GM19455 (cell line): ENCODE measurements at regions not wholly inside any gene's neighbourhood (a gene's known extent, or its start where the extent isn't known, plus 50 kb on each side); places are given as distances from the start of the nearest gene placed in this dataset.

Experiments used
- ATAC-seq: cut with Tn5 transposase; IDR thresholded peaks from one replicate; pipeline ENCODE4 v1.9.1; 2021; ENCODE audit not compliant: unreplicated experiment

DNA sequence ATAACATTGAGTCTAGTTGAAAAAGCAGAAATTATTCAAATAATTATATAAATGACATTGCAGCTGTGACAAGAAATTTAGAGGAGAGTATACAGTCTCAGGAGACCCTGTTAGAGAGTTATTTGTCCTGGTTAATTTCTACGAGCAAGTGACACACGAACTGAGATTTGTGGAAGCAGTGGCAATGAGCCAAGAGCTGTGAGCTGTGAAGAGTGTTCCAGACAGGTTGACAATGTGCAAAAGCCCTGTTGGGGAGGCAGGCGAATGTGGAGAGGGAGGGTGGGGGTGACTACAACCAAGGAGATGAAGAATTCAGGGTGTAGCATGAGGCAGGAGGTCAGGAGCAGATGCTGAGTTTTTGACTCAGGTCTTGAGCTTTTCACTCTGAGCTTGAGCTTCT, 620.2 kb upstream of the TENM4 start:
- no peak for ATAC-seq

DNA sequence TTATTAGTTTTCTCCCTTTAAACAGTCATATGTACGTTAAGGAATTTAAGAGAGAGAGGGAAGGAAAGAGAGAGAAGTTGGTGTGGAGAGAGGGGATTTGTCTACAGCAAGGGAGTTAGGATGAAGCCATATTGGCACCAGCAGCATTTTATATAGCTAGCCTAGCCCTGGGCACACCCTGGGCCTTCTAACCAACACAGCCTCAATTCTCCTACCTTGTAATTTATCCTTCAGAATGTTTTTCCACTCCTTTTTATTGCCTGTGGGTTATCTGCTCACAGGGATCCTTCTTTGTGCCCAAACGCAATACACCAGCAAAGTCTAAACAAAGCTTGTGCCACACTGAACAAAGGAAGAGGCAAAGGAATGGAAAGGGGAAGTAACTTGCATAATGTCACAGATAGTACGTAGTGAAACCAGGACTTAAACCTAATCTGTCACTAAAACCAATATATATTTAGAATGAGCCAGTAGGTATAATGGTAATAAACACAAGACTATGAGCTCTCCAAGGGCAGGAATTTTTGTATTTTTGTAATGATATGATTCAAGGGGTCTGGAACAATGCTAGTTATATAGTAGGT, 613.8 kb upstream of the TENM4 start:
- ATAC-seq, result no peak

DNA sequence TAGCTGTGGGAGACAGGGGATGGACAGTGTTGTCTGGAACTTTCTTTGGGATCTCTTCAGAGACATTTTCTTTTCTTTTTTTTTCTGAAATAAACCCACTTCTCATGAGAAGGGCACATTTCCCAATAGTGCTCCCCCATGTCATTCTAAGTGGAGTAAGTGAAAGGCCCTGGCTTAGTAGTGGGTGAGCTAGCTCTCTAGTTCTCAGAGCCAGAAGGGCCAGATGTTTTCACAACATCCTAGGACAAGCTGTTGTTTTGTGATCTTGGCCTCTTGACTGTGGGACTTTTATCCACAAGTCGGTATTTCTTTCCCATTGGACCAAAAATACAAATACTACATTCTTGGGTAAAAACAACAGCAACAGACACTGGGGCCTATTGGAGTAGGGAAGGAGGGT, 607.7 kb upstream of the TENM4 start:
- no peak for ATAC-seq

DNA sequence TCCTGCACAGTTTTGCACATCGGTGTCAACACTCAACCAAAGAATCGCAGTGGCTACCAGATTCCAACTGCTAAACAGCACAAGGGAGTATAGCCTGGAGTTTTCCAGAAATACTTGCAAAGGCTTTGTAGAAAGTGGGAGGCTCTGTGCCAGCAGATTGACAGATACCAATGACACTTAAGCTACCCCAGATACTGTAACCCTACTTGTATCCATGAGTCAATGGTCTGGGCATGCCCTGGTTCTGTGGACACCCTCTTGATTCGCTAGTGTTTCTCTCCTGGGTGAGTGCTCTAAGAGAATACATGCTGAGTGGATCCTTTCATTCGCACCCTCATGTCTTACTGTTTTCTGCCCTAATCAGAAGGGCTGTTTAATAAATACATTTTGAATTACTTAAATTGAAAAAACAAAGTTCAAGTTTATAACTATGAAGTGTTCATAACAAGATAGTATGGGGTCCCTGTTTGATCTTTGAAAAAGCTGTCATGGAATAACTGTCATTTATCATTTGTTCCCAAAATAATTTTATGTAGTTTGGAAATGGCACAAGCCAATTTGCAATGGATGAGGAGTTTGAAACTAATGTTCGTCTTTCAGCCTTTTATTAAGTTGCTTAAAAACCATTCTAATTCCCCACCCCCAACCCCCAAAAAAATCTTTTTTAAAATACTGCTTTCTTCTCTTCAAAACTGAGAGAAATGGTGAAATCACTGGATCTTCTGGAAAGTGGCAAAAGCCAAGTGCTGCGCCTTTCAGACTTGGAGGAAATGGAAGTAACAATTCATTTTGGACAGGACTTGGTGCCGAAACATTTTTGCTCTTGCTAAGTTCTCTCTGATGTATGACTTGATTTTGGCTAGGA, 600.5 kb upstream of the TENM4 start:
- no peak for ATAC-seq

DNA sequence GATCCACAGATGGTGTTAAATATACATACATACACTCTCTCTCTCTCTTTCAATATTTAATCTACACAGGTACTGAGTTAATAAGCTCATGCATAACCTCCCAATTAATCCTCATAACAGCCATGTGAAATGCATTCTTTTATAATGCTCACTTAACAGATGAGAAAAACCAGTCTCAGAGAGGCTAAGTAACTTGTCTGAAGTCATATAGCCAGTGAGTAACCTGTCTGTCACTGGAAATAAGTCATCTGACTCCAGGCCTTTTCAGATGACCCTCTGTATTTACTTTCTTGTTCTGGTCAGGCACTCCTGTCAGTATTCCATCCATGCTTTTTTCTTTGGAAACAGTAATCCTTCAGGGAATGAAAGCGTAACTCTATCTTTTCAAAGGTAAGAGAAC, 594.0 kb upstream of the TENM4 start:
- ATAC-seq, result no peak

DNA sequence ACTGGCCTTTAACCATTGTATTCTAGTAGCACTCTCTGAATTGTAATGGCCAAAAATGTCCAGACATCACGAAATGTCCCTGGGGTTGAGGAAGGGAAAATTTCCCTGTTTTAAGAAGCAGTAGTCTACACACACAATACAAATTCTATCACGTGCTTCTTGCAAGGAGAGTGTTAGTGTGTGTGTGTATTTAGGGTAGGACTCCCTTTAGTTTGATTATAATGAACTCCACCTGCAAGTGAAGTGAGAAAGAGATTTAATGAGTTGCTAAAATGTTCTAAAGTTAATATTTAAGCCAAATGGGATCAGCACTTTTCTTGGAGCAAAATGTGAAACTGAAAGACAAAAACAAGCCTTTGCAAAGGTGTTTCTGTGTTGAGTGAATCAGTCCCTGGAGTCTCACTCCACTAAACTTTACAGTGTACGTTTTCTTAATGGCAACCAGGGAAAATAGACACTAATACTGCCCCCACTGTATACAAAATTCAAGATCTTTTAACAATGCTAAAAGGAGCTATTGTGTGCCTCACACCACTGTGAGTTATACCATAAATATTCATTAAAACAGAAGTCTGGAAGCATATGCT, 590.3 kb upstream of the TENM4 start:
- ATAC-seq, result no peak

DNA sequence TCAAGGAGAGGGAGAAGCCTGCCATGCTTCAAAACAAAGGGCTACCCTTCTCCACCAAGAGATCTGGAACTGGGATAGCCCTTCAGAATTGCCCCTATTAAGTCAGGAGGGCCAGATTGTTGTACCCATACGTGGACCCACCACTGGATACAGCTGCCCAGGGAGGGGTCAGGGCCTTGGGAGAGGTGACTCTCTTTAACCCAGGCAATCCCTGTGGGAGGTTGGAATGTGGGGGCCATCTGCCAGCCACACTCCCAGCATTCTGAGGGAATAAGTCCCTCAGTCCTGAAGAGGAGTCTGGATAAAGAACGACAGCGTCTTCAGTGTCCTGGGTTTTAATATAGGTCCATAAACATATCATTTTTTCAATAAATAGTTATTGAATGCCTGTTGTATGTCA, 588.2 kb upstream of the TENM4 start:
- ATAC-seq, result no peak

DNA sequence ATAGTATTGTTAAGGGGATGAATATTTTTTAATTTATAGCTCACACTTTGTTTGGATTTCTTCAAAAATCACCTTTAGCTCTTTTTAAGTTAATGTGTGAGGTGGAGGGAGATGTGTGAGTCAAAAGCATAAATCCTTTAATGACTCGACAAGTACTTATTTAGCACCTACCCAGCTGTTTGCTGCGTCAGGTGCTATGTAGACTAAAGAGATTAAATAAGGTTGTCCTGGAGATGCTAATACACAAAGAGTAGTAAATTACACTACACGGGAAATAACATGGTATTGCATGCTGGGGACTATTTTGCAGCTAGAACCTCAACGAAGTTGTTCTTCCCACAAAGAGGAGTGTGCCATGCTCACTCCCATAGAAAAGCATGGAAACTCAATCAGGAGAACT, 583.3 kb upstream of the TENM4 start:
- no peak for ATAC-seq

DNA sequence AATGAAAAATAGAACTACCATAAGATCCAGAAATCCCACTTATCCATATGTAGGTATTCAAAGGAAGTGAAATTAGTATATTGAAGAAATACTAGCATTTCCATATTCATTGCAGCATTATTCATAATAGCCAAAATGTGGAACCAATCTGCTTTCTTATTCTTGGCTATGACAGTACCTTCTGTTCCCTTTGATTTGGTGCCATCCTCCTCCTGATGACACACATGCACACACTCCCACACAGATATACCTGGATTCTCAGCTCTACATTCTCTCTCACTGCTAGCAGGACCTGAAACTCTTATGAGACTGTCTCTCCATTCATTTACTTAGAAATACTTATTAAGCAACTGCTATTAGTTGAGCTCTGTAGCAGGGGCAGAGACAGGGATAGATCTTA, 582.6 kb upstream of the TENM4 start:
- ATAC-seq, result no peak

DNA sequence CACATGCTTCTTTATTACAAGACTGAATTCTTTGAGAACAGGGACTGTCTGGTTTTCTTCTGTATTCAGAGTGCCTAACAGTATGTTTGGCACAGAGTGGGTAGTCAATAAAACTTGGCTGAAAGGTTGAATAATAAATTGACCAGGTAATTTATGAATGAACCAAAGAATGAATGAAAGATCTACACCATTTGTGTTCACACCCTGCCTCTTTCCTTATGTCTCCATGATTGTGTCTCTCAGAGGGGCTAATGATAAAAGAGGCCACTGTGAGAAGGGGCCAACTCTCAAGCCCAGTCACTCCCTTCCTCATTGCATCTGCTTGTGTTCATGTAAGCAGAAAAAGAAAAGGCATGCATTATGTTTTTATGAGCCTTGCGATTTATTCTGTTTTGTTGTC, 569.7 kb upstream of the TENM4 start:
- no peak for ATAC-seq

DNA sequence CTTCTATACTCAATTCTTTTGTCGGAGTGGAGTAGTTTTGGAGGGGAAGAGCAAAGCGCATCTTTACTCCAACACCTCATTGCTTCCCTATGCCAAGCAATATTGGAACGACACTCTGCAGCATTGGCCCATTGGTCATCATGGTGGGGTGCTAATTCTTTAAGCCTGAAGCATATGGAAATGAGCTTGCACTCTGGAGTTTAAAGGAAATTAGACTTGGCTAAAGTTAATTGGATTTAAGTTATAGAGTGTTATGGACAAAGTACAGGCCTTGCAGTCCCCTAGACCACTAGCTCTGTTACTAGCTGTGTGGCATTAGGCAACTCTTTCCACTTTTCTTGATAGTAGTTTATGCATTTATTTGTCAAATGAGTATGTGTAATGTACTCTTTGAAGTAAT, 568.3 kb upstream of the TENM4 start:
- ATAC-seq, result no peak

DNA sequence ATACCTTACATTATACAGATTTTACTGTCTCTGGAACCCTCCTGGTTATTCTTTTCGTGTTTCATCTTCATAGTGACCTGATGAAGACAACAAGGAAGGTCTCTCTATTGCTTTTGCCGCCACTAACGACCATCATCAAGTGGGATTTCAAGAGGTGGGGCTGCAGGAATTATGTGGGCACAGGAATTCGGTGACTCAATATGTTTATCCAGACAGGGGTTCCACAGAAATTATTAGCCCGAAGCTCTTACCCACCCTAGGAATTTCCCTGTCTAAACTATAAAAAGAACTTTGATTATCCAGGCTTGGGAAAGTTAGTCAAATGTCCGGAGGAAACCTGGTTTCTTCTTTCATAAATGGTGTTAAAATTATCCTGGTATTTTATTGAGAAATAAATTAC, 566.8 kb upstream of the TENM4 start:
- no peak for ATAC-seq

DNA sequence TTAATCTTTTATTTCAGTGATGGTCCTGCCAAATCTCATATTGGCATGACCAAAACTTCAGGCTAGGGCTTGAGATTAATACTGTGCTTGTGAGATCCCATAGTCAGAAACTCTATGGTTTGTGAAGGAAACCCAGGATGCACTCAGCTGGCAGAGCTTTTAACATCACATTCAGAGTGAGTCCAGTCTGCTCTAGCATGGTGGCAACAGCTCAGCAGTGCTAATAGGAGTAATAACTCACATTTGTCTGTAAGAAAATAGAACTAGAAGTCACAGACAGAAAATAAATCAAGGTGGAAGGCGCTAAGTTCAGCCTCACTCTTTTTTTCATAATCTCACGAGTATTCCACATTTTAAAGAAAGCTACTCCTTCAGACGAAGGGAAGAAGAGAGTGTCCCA, 549.3 kb upstream of the TENM4 start:
- no peak for ATAC-seq

DNA sequence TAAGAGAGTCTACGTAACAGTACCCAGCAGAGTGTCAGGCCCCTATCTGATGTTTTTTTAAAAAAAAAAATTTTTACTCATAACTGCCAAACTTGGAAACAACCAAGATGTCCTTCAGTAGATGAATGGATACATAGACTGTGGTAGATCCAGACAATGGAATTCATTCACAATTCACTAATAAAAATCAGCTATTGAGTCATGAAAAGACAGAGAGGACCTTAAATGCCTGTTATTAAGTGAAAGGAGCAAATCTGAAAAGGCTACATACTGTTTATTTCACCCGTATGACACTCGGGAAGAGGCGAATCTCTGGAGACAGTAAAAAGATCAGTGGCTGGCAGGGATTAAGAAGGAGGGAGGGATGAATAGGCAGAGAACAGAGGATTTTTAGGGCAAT, 541.4 kb upstream of the TENM4 start:
- ATAC-seq, result no peak

DNA sequence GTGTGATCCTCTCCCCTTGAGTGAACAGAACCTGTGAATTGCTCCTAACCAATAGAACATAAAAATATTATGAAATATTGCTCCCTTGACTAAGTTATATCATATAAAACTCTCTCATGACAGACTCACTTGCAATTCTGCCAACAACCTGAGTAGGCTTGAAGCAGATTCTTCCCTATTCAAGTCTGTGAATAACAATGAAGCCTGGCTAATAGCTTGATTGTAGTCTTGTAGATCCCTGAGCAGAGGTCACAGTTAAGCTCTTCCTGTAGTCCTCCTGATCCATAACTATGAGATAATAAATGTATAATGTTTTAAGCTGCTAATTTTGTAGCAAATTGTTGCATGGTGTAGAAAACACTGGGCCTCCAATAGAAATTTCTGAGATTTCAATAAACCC, 540.1 kb upstream of the TENM4 start:
- ATAC-seq, result no peak

DNA sequence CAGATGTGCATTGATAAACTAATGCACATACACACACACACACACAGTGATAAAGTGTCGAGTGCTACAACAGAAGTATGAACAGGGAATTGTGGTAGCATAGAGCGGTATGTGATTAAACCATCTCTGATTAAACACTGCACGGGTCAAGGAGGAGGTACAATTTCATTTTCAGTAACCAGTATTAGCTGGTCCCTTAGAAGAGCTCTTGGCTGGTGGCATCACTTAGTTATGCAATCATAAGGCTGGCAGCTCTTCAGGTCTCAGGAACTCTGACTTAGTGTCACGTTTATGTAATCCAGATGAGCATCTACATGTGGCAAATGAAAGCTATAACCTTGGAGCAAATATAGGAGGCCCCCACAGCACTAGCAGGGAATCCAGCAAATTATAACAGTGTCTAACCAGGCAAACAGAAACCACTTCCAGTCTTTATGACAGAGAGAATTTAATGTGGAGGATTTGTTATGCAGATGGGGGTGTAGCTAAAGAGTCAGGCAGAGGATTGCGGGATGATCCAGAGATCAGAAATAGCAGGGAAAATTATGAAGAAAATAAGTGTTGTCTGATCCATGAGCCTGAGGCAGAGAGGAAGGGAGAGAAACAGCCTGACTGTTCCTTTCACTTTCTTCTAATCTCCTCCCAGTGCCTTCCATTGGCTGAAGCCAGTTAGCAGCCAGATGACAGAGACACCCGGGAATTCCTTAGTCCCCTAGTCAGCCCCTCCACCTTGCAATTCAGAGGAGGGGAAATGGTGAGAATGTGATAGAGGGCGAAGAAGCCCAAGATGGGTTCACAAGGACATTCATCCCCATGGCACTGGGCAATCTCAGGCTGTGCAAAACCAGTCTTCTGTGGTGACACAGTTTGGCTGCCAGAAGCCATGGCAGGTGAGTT, 533.1 kb upstream of the TENM4 start:
- no peak for ATAC-seq

DNA sequence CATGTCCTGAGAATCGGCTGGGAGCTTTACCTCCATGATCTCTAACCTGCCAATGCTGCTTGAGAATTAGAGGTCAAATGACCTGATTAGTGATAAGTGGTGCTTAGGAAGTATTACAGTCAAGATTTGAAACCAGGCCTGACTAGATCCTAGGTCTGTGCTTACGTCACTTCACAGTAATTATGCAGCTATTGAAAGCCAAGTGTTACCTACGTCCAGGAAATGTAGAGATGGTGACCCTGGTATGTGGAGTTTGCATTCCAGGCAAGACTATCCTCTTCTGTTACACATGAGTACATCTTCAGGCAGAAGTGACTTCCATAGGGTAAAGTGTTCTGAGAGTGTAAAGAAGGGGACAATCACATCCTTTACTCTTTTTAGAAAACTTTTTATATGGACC, 530.4 kb upstream of the TENM4 start:
- ATAC-seq, result no peak

DNA sequence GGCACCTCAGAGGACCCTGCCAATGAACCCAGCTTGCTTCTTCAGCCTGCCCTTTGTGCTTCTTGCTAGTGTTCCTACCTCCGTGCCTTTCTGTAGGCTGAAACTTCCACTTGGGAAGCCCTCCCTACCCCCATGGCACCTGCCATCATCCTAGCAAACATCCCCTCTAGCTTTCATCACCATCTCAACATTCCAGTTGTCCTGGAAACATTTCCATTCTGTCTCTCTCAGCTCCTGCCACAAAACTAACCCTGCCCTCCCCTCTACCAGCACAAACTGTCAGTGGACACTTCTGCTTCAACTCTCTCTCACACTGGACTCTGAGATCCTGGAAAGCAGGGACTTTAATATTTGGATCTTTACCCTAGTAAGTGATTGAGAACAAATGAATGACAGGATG, 525.8 kb upstream of the TENM4 start:
- ATAC-seq, result no peak

DNA sequence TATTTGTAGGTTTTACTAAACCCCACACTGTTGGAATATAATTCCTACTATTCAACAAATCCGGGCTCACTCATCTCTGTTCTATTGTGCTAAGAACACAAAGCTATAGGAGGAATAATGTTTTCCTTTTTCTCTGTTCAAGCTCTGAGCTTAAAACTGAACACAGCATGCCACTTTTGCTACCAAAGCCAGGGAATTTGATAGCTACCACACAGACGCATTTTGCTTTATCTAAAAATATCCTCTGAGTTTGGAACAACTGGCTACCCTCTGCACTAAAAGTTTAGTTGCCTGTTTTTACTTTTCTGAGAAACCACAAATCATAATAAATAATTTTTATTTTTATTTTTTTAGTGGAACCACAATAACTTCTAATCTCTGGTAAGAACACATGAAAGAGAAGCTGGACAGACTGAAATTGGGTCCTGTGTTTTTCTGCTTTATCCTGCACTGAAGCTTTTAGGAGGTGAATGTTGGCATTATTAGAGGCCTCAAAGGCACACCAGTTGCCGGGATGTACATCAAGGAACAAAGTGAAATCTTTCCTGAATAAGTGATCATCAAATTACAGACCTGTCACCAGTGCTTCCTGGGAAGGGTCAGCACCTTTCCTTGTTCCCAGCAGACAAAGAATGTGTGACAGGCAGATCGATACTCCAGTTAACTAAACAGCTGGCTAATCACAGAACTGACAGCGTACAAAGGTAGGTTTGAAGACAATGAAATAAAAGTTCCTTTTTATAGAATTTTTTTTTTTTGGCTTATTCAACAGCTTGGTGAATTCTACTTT, 523.2 kb upstream of the TENM4 start:
- no peak for ATAC-seq

DNA sequence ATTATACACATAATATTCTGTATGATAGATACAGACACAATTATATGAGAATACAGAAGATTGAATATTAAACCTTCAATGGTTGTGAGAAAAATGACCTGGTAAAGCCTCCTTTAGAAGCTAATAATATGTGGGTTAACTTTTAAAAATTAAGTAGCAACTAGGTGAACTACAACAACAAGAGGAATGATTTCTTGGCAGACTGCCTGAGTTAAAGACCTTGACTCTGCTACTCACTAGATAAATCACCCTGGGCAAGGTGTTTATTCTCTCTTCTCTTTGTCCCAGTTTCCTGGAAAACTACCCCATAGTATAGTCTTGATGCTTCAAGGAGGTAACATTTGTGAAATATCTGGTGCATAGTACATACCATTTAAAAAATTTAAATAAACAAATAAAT, 519.6 kb upstream of the TENM4 start:
- no peak for ATAC-seq

DNA sequence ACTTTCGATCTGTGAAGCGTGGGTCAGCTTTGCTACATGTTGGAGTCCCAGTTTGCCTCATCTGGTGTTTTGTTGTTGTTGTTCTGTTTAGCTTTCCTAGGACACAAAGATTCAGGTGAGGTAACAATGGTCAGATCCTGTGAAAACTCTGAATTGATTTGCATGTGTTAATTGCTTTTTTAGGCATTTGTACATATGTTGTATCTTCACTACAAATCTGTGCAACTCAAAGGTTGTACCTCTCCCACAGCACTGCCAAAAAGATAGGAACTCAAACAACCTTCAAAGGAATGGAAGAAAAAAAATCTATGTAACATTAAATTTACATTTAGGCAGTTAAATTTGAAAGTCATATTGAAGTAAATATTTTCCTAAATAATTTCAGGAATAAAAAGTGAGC, 518.5 kb upstream of the TENM4 start:
- no peak for ATAC-seq
